Nephron (organoid): ENCODE measurements at regions not wholly inside any gene's neighbourhood (a gene's known extent, or its start where the extent isn't known, plus 50 kb on each side); places are given as distances from the start of the nearest gene placed in this dataset.

Experiments used
- H3K27ac Mint-ChIP-seq, 3 experiments: 2 replicates each; pipeline ENCODE4 v1.8.0; 2020; ENCODE audit warnings: mixed read lengths in 3 of 3, mild to moderate bottlenecking in 2 of 3, moderate library complexity in 1 of 3
- H3K27me3 Mint-ChIP-seq: 2 replicates; pipeline ENCODE4 v1.8.0; 2021; ENCODE audit warnings: low read depth, mild to moderate bottlenecking, moderate library complexity, mixed read lengths
- H3K36me3 Mint-ChIP-seq: 2 replicates; pipeline ENCODE4 v1.8.0; 2020; ENCODE audit warnings: low read depth, mixed read lengths
- H3K4me1 Mint-ChIP-seq: 2 replicates; pipeline ENCODE4 v1.8.0; 2020; ENCODE audit warnings: mixed read lengths
- H3K4me3 Mint-ChIP-seq, 3 experiments: 2 replicates each; pipeline ENCODE4 v1.8.0; 2020; ENCODE audit warnings: mild to moderate bottlenecking in 3 of 3, mixed read lengths in 3 of 3, moderate library complexity in 2 of 3
- H3K9me3 Mint-ChIP-seq: 2 replicates; pipeline ENCODE4 v1.8.0; 2020; ENCODE audit warnings: mixed read lengths
- CTCF ChIP-seq, 3 experiments: fragments of 200-600 bp; sonication (generic); IDR thresholded peaks; one replicate each; pipeline ENCODE4 v1.5.0; 2021; ENCODE audit warnings: antibody characterized with exemption in 3 of 3; ENCODE audit not compliant: unreplicated experiment in 3 of 3

- Mint-ChIP-seq H3K9me3 (no peaks in the 10 kb centered on the region), H3K27ac (no peak overlapping the region), H3K27me3 (no peaks in the 10 kb centered on the region), H3K36me3 (peaks cover 51% of the 10 kb centered on the region), H3K4me1 (peaks cover 19% of the 10 kb centered on the region), H3K4me3 (no peak overlapping the region)
- no peak for TF ChIP-seq CTCF (IDR thresholded peaks at IDR 0.05; ENCODE audit: unreplicated experiment in 3 of 3)
These were observed 51.0 kb upstream of the IKBKE start for GRCh38 chr1:206419250-206419649.

DNA sequence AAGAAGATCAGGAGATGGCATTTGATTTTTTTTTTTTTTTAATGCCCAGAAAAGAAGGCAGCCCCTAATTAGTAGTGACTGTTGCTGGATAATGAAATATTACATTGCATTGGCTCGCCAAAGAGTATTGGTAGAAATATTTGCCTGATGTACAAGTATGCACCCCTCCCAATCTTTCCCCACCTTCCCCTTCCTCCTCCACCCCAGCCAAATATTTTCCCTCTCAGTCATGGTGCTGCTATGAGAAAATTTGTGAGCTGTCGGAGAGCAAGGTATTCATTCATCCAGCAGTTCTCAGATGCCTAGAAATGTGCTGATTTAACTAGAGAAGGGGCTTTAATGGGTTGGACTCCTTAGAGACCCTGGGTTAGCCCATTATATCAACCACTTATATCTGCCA lies 50.5 kb upstream of the IKBKE start:
- no peak for TF ChIP-seq CTCF (IDR thresholded peaks at IDR 0.05; ENCODE audit: unreplicated experiment in 3 of 3)
- H3K9me3 Mint-ChIP-seq, result no peaks in the 10 kb centered on the region

GRCh38 chr1:206420471-206420870 lies 49.8 kb upstream of the IKBKE start:
- no peak overlapping the region for H3K4me3 Mint-ChIP-seq
- H3K9me3 Mint-ChIP-seq, result no peaks in the 10 kb centered on the region
- peaks cover 8% of the 10 kb centered on the region for H3K4me1 Mint-ChIP-seq
- no peak for TF ChIP-seq CTCF (IDR thresholded peaks at IDR 0.05; ENCODE audit: unreplicated experiment in 3 of 3)
- no peaks in the 10 kb centered on the region for H3K27me3 Mint-ChIP-seq
- peaks cover 52% of the 10 kb centered on the region for H3K36me3 Mint-ChIP-seq
- H3K27ac Mint-ChIP-seq, result no peak overlapping the region

More for the DNA sequence above, 50.5 kb upstream of the IKBKE start:
- Mint-ChIP-seq H3K4me3 (no peak overlapping the region), H3K27me3 (no peaks in the 10 kb centered on the region), H3K27ac (no peak overlapping the region), H3K4me1 (peaks cover 13% of the 10 kb centered on the region), H3K36me3 (peaks cover 52% of the 10 kb centered on the region)
